HEK293 (cell line): ENCODE measurements at regions not wholly inside any gene's neighbourhood (a gene's known extent, or its start where the extent isn't known, plus 50 kb on each side); places are given as distances from the start of the nearest gene placed in this dataset.

Experiments
- CTCF ChIP-seq: fragments of 450-650 bp; formaldehyde crosslinking; IDR thresholded peaks from 2 replicates; pipeline ENCODE4 v1.5.1; 2016; ENCODE audit warnings: missing biosample characterization, missing genetic modification characterization
- ZBTB7A ChIP-seq: fragments of 450-650 bp; formaldehyde crosslinking; IDR thresholded peaks from 2 replicates; pipeline ENCODE4 v1.5.1; 2016; ENCODE audit warnings: low read depth, missing biosample characterization, missing genetic modification characterization
- ZNF558 ChIP-seq: fragments of 450-650 bp; formaldehyde crosslinking; IDR thresholded peaks from 2 replicates; pipeline ENCODE4 v1.5.1; 2016; ENCODE audit warnings: missing biosample characterization, missing genetic modification characterization

GRCh38 chr3:81315030-81315429 lies 446.4 kb downstream of the GBE1 start:
- TF ChIP-seq ZNF558 (tag by site-specific recombination) (no peak), CTCF (tag by site-specific recombination) (no peak), ZBTB7A (tag by site-specific recombination) (no peak)
